Karpas-422 (cell line): ENCODE measurements at regions not wholly inside any gene's neighbourhood (a gene's known extent, or its start where the extent isn't known, plus 50 kb on each side); places are given as distances from the start of the nearest gene placed in this dataset.

ENCODE experiments used
- DNase-seq: peaks from one replicate; pipeline ENCODE4 v3.0.0-alpha.2; 2015
- H2AFZ ChIP-seq: fragments of 200-600 bp; sonication (generic); 2 replicates; pipeline ENCODE4 v1.6.1; 2014; ENCODE audit warnings: antibody characterized with exemption, low read length, mixed read lengths
- H3K27ac ChIP-seq: fragments of 200-600 bp; sonication (generic); 2 replicates; pipeline ENCODE4 v1.5.1; 2014; ENCODE audit warnings: mild to moderate bottlenecking, low read length, moderate library complexity
- H3K27me3 ChIP-seq: fragments of 200-600 bp; sonication (generic); 2 replicates; pipeline ENCODE4 v1.6.1; 2014; ENCODE audit warnings: low read length, mixed read lengths
- H3K36me3 ChIP-seq: fragments of 200-600 bp; sonication (generic); 2 replicates; pipeline ENCODE4 v1.6.1; 2014; ENCODE audit warnings: low read length, mixed read lengths; ENCODE audit not compliant: insufficient read depth
- H3K4me1 ChIP-seq: fragments of 200-600 bp; sonication (generic); 2 replicates; pipeline ENCODE4 v1.6.1; 2014; ENCODE audit warnings: mild to moderate bottlenecking, low read length, mixed read lengths
- H3K4me2 ChIP-seq: fragments of 200-600 bp; sonication (generic); 2 replicates; pipeline ENCODE4 v1.6.1; 2014; ENCODE audit warnings: low read length, low read depth, mild to moderate bottlenecking; ENCODE audit not compliant: poor library complexity, severe bottlenecking
- H3K4me3 ChIP-seq: fragments of 200-600 bp; sonication (generic); 2 replicates; pipeline ENCODE4 v1.5.1; 2014; ENCODE audit warnings: mild to moderate bottlenecking, antibody characterized with exemption, low read length, mixed read lengths
- H3K79me2 ChIP-seq: fragments of 200-600 bp; sonication (generic); 2 replicates; pipeline ENCODE4 v1.6.1; 2014; ENCODE audit warnings: mild to moderate bottlenecking, low read length, mixed read lengths
- H3K9ac ChIP-seq: fragments of 200-600 bp; sonication (generic); 2 replicates; pipeline ENCODE4 v1.6.0; 2014; ENCODE audit warnings: low read length
- H3K9me2 ChIP-seq: fragments of 200-600 bp; sonication (generic), shearing (Covaris generic); replicated peaks from 2 replicates; pipeline ENCODE4 v1.6.0; 2014; ENCODE audit warnings: mild to moderate bottlenecking, low read length, moderate library complexity; ENCODE audit not compliant: insufficient read depth
- H3K9me3 ChIP-seq: fragments of 300-700, 200-600 bp; sonication (generic); 2 replicates; pipeline ENCODE4 v1.6.1; 2014; ENCODE audit warnings: low read length, mixed read lengths
- H4K20me1 ChIP-seq: fragments of 200-600 bp; sonication (generic); 2 replicates; pipeline ENCODE4 v1.6.1; 2014; ENCODE audit warnings: mild to moderate bottlenecking, antibody characterized with exemption, low read length, low read depth; ENCODE audit not compliant: insufficient read depth

GRCh38 chrX:63935835-63936234, 150.8 kb upstream of the ARHGEF9 start:
- no peak overlapping the region for H3K4me3 ChIP-seq
- no peaks in the 10 kb centered on the region for H3K9me2 ChIP-seq
- H3K9me3 ChIP-seq, result no peaks in the 10 kb centered on the region
- no peak overlapping the region for H3K27ac ChIP-seq
- no peak overlapping the region for H3K4me2 ChIP-seq
- no peaks in the 10 kb centered on the region for H3K27me3 ChIP-seq
- H3K4me1 ChIP-seq, result no peaks in the 10 kb centered on the region
- no peak overlapping the region for H3K9ac ChIP-seq
- H3K36me3 ChIP-seq, result no peaks in the 10 kb centered on the region
- H3K79me2 ChIP-seq, result no peaks in the 10 kb centered on the region
- no peak overlapping the region for H2AFZ ChIP-seq
- DNase-seq, result no peak
- no peaks in the 10 kb centered on the region for H4K20me1 ChIP-seq

GRCh38 chrX:63934791-63935190, 149.8 kb upstream of the ARHGEF9 start:
- H3K79me2 ChIP-seq, result no peaks in the 10 kb centered on the region
- no peaks in the 10 kb centered on the region for H4K20me1 ChIP-seq
- H3K4me2 ChIP-seq, result no peak overlapping the region
- H3K4me1 ChIP-seq, result no peaks in the 10 kb centered on the region
- no peak overlapping the region for H3K9ac ChIP-seq
- no peak for DNase-seq
- H3K27me3 ChIP-seq, result no peaks in the 10 kb centered on the region
- no peak overlapping the region for H3K27ac ChIP-seq
- H3K9me3 ChIP-seq, result no peaks in the 10 kb centered on the region
- no peaks in the 10 kb centered on the region for H3K9me2 ChIP-seq
- H3K36me3 ChIP-seq, result no peaks in the 10 kb centered on the region
- no peak overlapping the region for H3K4me3 ChIP-seq
- no peak overlapping the region for H2AFZ ChIP-seq

- H3K27me3 ChIP-seq, result no peaks in the 10 kb centered on the region
- H3K9ac ChIP-seq, result no peak overlapping the region
- H3K4me3 ChIP-seq, result no peak overlapping the region
- H3K4me1 ChIP-seq, result no peaks in the 10 kb centered on the region
- DNase-seq, result no peak
- H3K9me3 ChIP-seq, result no peaks in the 10 kb centered on the region
- H3K9me2 ChIP-seq, result no peaks in the 10 kb centered on the region
- no peak overlapping the region for H2AFZ ChIP-seq
- H4K20me1 ChIP-seq, result no peaks in the 10 kb centered on the region
- no peak overlapping the region for H3K4me2 ChIP-seq
- H3K36me3 ChIP-seq, result no peaks in the 10 kb centered on the region
- no peaks in the 10 kb centered on the region for H3K79me2 ChIP-seq
- H3K27ac ChIP-seq, result no peak overlapping the region
Observed at GRCh38 chrX:63934160-63934559, 149.1 kb upstream of the ARHGEF9 start.

- no peaks in the 10 kb centered on the region for H3K36me3 ChIP-seq
- no peak overlapping the region for H3K27ac ChIP-seq
- no peaks in the 10 kb centered on the region for H3K4me1 ChIP-seq
- H3K4me2 ChIP-seq, result no peak overlapping the region
- no peak overlapping the region for H3K9ac ChIP-seq
- no peak overlapping the region for H2AFZ ChIP-seq
- no peaks in the 10 kb centered on the region for H3K27me3 ChIP-seq
- H3K79me2 ChIP-seq, result no peaks in the 10 kb centered on the region
- no peaks in the 10 kb centered on the region for H3K9me3 ChIP-seq
- H3K4me3 ChIP-seq, result no peak overlapping the region
- no peaks in the 10 kb centered on the region for H3K9me2 ChIP-seq
- DNase-seq, result no peak
- no peaks in the 10 kb centered on the region for H4K20me1 ChIP-seq
Observed at GRCh38 chrX:63932907-63933306, 147.9 kb upstream of the ARHGEF9 start.

- Histone ChIP-seq H3K4me3 (no peak overlapping the region), H3K9ac (no peak overlapping the region), H2AFZ (no peak overlapping the region), H3K79me2 (no peaks in the 10 kb centered on the region), H3K27me3 (no peaks in the 10 kb centered on the region), H3K9me3 (no peaks in the 10 kb centered on the region), H3K4me2 (no peak overlapping the region), H3K36me3 (no peaks in the 10 kb centered on the region), H3K9me2 (no peaks in the 10 kb centered on the region), H3K4me1 (no peaks in the 10 kb centered on the region), H3K27ac (no peak overlapping the region), H4K20me1 (no peaks in the 10 kb centered on the region)
- DNase-seq, result peak; percentile 46
Observed at GRCh38 chrX:63932006-63932405, 147.0 kb upstream of the ARHGEF9 start.

GRCh38 chrX:63930140-63930539, 145.1 kb upstream of the ARHGEF9 start:
- Histone ChIP-seq H3K27ac (no peak overlapping the region), H2AFZ (no peak overlapping the region), H3K9me3 (no peaks in the 10 kb centered on the region), H3K4me1 (no peaks in the 10 kb centered on the region), H3K4me3 (no peak overlapping the region), H3K4me2 (no peak overlapping the region), H3K9ac (no peak overlapping the region), H4K20me1 (no peaks in the 10 kb centered on the region), H3K79me2 (no peaks in the 10 kb centered on the region), H3K9me2 (no peaks in the 10 kb centered on the region), H3K36me3 (no peaks in the 10 kb centered on the region), H3K27me3 (no peaks in the 10 kb centered on the region)
- DNase-seq, result peak; percentile 43

- H3K27ac ChIP-seq, result no peak overlapping the region
- no peak overlapping the region for H3K4me3 ChIP-seq
- H3K27me3 ChIP-seq, result no peaks in the 10 kb centered on the region
- no peak overlapping the region for H3K9ac ChIP-seq
- no peaks in the 10 kb centered on the region for H3K36me3 ChIP-seq
- no peak for DNase-seq
- H3K79me2 ChIP-seq, result no peaks in the 10 kb centered on the region
- H3K9me3 ChIP-seq, result no peaks in the 10 kb centered on the region
- H3K9me2 ChIP-seq, result no peaks in the 10 kb centered on the region
- H4K20me1 ChIP-seq, result no peaks in the 10 kb centered on the region
- no peak overlapping the region for H2AFZ ChIP-seq
- H3K4me1 ChIP-seq, result no peaks in the 10 kb centered on the region
- no peak overlapping the region for H3K4me2 ChIP-seq
Observed at GRCh38 chrX:63929608-63930007, 144.6 kb upstream of the ARHGEF9 start.

- Histone ChIP-seq H3K4me2 (no peak overlapping the region), H3K36me3 (no peaks in the 10 kb centered on the region), H3K9me2 (no peaks in the 10 kb centered on the region), H3K4me1 (no peaks in the 10 kb centered on the region), H3K27ac (no peak overlapping the region), H4K20me1 (no peaks in the 10 kb centered on the region), H3K27me3 (no peaks in the 10 kb centered on the region), H2AFZ (no peak overlapping the region), H3K9me3 (no peaks in the 10 kb centered on the region), H3K79me2 (no peaks in the 10 kb centered on the region), H3K9ac (no peak overlapping the region), H3K4me3 (no peak overlapping the region)
- DNase-seq, result no peak
Observed at GRCh38 chrX:63927848-63928247, 142.8 kb upstream of the ARHGEF9 start.

GRCh38 chrX:63922221-63922620, 137.2 kb upstream of the ARHGEF9 start:
- DNase-seq, result no peak
- Histone ChIP-seq H3K4me3 (no peak overlapping the region), H3K27me3 (no peaks in the 10 kb centered on the region), H4K20me1 (no peaks in the 10 kb centered on the region), H3K9ac (no peak overlapping the region), H3K9me2 (no peaks in the 10 kb centered on the region), H3K4me1 (peaks cover 7% of the 10 kb centered on the region), H3K9me3 (no peaks in the 10 kb centered on the region), H3K36me3 (no peaks in the 10 kb centered on the region), H3K79me2 (no peaks in the 10 kb centered on the region), H3K4me2 (no peak overlapping the region), H3K27ac (no peak overlapping the region), H2AFZ (no peak overlapping the region)
